ACC112 (cell line): ENCODE measurements at regions not wholly inside any gene's neighbourhood (a gene's known extent, or its start where the extent isn't known, plus 50 kb on each side); places are given as distances from the start of the nearest gene placed in this dataset.

Experiments used
- H2AFZ ChIP-seq: fragments of 200-600 bp; sonication (generic); one replicate; pipeline ENCODE4 v1.6.0; 2017; ENCODE audit warnings: antibody characterized with exemption, low read length; ENCODE audit not compliant: unreplicated experiment
- H3K27ac ChIP-seq: fragments of 200-600 bp; sonication (generic); 2 replicates; pipeline ENCODE4 v1.5.1; 2014; ENCODE audit warnings: low read depth, mild to moderate bottlenecking, antibody characterized with exemption, low read length, moderate library complexity
- H3K27me3 ChIP-seq: fragments of 200-600 bp; sonication (generic); 2 replicates; pipeline ENCODE4 v1.6.1; 2014; ENCODE audit warnings: mild to moderate bottlenecking, antibody characterized with exemption, low read length, moderate library complexity, mixed read lengths; ENCODE audit not compliant: insufficient read depth
- H3K36me3 ChIP-seq: fragments of 200-600 bp; sonication (generic); 2 replicates; pipeline ENCODE4 v1.6.1; 2016; ENCODE audit warnings: mild to moderate bottlenecking, antibody characterized with exemption, low read length, moderate library complexity, mixed read lengths; ENCODE audit not compliant: insufficient read depth
- H3K4me1 ChIP-seq: fragments of 200-600 bp; sonication (generic); one replicate; pipeline ENCODE4 v1.6.1; 2016; ENCODE audit warnings: low read length, mixed read lengths; ENCODE audit not compliant: insufficient read depth, unreplicated experiment, control insufficient read depth
- H3K4me3 ChIP-seq: fragments of 200-600 bp; sonication (generic); 2 replicates; pipeline ENCODE4 v1.5.1; 2014; ENCODE audit warnings: mild to moderate bottlenecking, low read depth, low read length
- H3K79me2 ChIP-seq: fragments of 200-600 bp; sonication (generic); one replicate; pipeline ENCODE4 v1.6.0; 2016; ENCODE audit warnings: low read length; ENCODE audit not compliant: control insufficient read depth, unreplicated experiment, insufficient read depth

DNA sequence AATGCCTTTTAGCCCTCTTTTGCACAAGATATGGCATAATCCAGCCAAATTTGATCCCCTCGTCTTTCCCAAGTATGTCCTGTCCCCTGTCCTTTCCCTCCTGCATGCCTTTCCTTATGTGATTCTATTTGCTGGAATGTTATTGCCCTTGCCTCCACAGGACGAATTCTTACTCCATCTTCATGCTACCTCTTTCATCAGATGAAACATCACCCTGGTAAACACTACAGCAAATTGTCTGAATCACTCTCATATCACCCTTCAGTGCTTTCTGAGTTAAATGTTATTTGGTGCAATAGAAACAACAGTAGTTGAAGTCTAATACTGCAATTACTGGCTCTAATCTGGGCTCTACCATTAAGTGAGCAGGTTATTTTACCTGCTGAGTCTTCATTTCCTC is 52.2 kb upstream of the FAT1 start:
- no peaks in the 10 kb centered on the region for H3K27me3 ChIP-seq

DNA sequence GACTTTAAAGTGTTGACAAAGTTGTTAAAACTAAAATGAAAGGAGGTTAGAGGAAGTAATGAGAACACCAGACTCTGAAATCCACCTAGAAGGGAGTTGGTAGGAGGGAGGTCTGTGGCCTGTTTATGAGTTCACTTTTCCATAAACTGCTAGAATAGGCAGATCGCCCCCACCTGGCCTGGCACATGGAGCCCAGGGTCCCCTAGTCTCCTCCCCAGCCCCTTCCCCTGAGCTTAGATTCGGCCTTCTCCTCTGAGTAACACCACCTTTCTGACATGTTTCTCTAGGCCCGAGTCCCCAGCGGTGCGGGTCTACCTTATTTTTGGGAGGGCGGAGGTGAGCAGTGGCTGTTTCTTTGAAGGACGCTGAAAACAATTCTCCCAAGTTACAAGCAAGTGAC is 54.5 kb upstream of the FAT1 start:
- Histone ChIP-seq H3K79me2 (no peaks in the 10 kb centered on the region), H3K4me1 (peaks cover 5% of the 10 kb centered on the region), H3K27me3 (no peaks in the 10 kb centered on the region), H3K4me3 (no peak overlapping the region), H3K27ac (no peak overlapping the region), H3K36me3 (no peaks in the 10 kb centered on the region), H2AFZ (no peak overlapping the region)

More for the DNA sequence above, 52.2 kb upstream of the FAT1 start:
- no peak overlapping the region for H3K27ac ChIP-seq
- H3K79me2 ChIP-seq: no peaks in the 10 kb centered on the region
- no peak overlapping the region for H2AFZ ChIP-seq
- no peaks in the 10 kb centered on the region for H3K36me3 ChIP-seq
- H3K4me3 ChIP-seq: no peak overlapping the region
- peaks cover 10% of the 10 kb centered on the region for H3K4me1 ChIP-seq

DNA sequence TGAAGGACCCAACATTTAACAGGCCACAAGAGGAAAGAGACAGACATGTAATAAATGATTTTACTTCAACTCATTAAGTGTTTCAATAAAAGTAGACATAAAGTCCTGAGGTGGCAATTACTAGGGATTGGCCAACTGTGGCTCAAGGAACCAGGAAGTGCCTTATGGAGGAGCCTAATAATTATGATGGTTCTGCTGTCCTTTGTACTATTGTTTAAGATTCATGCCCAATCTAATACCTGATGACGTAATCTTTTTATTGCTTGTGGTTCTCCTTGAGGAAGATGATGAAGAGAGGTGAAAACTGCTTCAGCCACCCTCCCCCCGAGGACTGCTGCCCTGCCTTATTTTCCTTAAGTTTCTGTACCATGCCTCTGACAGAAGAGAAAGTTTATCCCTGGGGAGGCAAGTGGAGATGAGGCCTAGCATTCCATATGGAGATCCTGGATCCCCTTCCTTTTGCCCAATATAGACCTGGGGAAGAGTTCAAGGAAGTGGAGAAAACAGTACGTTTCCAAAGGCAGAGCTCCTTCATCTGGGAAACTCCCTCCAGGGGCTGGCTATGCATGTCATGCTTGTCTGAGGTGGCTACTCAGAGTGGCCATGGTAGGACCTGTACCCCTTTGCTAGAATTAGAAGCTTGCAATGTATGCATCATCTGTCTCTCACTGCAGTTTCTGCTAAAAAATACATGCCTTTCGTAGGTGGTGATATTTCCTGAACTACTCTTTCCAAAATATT is 56.8 kb upstream of the FAT1 start:
- peaks cover 5% of the 10 kb centered on the region for H3K4me1 ChIP-seq
- H3K4me3 ChIP-seq: no peak overlapping the region
- H2AFZ ChIP-seq: no peak overlapping the region
- H3K27ac ChIP-seq: no peak overlapping the region
- H3K36me3 ChIP-seq: no peaks in the 10 kb centered on the region
- no peaks in the 10 kb centered on the region for H3K27me3 ChIP-seq
- no peaks in the 10 kb centered on the region for H3K79me2 ChIP-seq

DNA sequence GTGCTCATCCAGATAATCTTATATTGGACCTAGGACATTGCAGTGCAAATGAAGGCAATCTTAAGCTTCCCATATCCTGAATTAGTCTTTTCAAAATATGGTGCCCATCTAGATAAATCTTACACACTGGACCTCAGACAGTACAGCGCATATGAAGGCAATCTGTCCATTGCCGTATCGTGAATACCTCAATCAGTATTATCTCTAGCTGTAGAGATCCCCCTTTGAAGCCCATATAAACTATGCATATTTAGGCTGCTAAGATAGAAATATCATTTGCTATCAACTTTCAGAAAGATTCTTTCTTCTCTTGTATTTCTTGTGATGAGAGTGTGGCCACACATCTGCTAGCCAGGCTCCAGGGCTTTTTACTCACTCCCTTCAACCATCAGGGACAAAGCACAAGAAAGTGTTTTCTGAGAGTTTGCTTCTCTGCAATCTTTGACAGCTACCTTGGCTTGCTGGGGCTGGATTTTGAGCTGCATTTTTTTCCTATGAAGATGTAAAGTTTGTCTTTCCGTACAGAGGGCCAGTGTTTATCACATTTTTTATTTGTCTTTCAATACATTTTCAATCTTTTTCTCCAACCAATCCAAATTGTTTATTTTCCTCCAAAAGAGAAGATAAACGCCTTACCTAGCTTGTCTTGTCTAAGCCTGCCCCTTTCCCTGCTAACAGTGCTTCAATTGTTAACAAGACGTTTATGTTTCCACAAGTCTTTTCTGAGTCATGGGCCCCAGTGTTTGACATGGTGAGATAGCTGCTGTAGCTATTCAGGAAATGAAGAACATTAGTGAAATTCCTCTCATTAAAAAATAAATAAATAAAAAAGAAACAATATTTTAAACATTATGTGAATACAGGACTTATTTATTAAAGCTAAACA is 57.6 kb upstream of the FAT1 start:
- peaks cover 5% of the 10 kb centered on the region for H3K4me1 ChIP-seq
- no peaks in the 10 kb centered on the region for H3K27me3 ChIP-seq
- peak overlapping the region; percentile 42 for H2AFZ ChIP-seq
- H3K36me3 ChIP-seq: no peaks in the 10 kb centered on the region
- no peak overlapping the region for H3K4me3 ChIP-seq
- no peak overlapping the region for H3K27ac ChIP-seq
- H3K79me2 ChIP-seq: no peaks in the 10 kb centered on the region

DNA sequence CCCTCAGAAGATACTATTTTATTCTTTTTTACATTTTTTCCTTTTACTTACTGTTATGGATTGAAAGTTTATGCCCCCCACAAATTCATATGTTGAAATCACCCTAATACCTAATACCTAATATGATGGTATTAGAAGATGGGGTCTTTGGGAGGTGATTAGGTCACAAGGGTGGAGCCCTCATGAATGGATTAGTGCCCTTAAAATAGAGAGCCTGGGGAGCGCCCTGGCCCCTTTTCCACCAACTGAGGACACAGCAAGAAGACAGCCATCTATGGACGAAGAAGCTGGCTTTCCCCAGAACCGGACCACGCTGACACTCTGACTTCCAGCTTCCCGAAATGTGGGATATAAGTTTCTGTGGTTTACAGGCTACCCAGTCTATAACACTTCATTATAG is 58.6 kb upstream of the FAT1 start:
- H3K36me3 ChIP-seq: no peaks in the 10 kb centered on the region
- peaks cover 5% of the 10 kb centered on the region for H3K4me1 ChIP-seq
- H3K4me3 ChIP-seq: no peak overlapping the region
- H3K79me2 ChIP-seq: no peaks in the 10 kb centered on the region
- H3K27ac ChIP-seq: no peak overlapping the region
- no peak overlapping the region for H2AFZ ChIP-seq
- no peaks in the 10 kb centered on the region for H3K27me3 ChIP-seq

DNA sequence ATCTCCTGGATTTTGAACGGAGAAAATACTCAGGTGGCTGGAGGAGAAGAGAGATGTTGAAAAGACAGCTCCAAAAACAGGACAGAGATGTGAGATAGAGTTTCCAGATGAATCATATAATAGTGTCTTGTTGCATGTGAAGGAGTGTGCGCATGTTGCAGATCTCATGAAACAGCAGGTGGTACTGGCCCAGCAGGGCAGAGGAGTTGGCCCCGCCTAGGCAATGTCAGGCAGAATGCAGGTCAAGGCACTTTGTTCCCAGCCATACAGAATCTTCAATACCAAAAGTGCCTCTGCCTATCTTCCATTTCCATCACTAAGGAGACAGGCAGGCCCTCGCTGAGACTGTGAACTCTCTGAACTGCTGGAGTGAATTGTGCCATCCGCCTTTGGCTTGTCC is 63.9 kb upstream of the FAT1 start:
- Histone ChIP-seq H3K4me3 (no peak overlapping the region), H3K79me2 (no peaks in the 10 kb centered on the region), H3K27me3 (no peaks in the 10 kb centered on the region), H3K36me3 (no peaks in the 10 kb centered on the region), H3K27ac (no peak overlapping the region), H2AFZ (no peak overlapping the region), H3K4me1 (no peaks in the 10 kb centered on the region)

DNA sequence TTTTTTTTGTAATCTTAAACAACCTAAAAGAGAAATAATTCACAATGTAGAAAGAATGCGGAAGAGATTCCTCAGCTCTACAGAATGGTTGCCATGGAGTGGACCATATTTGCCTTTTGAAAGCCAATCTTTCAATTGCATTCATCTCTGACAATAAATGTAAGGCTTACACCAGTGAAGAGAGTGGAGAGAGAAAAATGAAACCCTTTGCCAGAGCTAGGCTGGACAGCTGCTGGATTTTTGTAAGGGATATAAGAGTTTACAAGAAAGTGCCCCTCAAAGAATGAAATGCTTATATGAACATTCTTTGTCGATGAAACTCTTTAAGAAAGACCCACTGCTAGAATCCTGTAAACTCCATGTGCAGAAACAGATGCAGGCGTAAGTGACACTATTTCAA is 66.0 kb upstream of the FAT1 start:
- Histone ChIP-seq H3K27ac (no peak overlapping the region), H3K27me3 (no peaks in the 10 kb centered on the region), H3K36me3 (no peaks in the 10 kb centered on the region), H3K79me2 (no peaks in the 10 kb centered on the region), H3K4me3 (no peak overlapping the region), H3K4me1 (no peaks in the 10 kb centered on the region), H2AFZ (no peak overlapping the region)

DNA sequence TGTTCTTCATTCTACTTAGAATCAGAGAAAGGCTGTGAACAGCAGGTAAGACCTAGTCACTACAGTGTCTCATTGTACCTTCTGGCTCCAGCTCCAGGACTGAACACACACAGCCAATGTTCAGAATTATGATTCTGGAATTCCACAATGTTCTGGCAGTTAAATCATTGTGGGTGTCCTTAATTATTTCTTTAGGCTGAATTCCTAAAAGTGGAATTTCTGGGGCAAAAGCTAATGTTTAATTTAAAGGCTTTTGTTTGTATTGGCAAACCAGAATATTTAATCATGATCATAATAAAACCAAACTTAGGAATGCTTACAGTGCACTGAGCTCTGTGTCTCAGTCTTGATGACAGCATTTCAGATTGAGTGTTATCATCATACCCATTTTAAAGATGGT is 67.0 kb upstream of the FAT1 start:
- no peaks in the 10 kb centered on the region for H3K36me3 ChIP-seq

DNA sequence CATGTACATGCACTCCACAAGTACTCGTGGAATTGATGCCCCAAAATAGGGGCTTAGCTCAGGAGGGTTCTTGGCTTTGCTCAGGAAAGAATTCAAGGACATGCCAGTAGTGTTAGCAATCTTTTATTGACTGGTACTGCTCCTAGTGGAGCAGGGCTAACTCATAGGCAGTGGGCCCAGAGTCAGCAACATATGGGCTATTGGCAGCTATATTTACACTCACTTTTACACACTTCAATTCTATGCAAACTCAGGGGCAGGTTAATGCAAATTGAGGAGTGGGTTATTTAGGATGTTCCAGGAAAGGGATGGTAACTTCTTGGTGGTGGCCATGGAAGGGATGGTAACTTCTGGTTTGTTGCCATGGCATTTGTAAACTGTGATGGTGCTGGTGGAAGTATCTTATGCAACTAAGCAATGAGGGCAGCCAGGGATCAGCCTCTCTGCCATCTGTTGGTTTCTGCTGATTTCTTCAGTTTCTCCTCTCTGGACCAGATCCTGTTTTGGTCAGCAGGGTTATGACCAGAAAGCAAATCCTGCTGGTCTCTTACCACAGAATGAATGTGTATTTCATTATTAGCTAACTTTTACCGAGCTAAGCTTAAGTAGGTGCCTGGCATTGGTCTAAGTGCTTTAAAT is 69.2 kb upstream of the FAT1 start:
- Histone ChIP-seq H3K4me1 (no peaks in the 10 kb centered on the region), H3K27me3 (no peaks in the 10 kb centered on the region), H3K36me3 (no peaks in the 10 kb centered on the region), H3K79me2 (no peaks in the 10 kb centered on the region), H3K27ac (no peak overlapping the region), H3K4me3 (no peak overlapping the region), H2AFZ (no peak overlapping the region)

More for the DNA sequence above, 67.0 kb upstream of the FAT1 start:
- Histone ChIP-seq H3K27me3 (no peaks in the 10 kb centered on the region), H3K79me2 (no peaks in the 10 kb centered on the region), H3K4me1 (no peaks in the 10 kb centered on the region), H3K27ac (no peak overlapping the region), H3K4me3 (no peak overlapping the region), H2AFZ (no peak overlapping the region)

DNA sequence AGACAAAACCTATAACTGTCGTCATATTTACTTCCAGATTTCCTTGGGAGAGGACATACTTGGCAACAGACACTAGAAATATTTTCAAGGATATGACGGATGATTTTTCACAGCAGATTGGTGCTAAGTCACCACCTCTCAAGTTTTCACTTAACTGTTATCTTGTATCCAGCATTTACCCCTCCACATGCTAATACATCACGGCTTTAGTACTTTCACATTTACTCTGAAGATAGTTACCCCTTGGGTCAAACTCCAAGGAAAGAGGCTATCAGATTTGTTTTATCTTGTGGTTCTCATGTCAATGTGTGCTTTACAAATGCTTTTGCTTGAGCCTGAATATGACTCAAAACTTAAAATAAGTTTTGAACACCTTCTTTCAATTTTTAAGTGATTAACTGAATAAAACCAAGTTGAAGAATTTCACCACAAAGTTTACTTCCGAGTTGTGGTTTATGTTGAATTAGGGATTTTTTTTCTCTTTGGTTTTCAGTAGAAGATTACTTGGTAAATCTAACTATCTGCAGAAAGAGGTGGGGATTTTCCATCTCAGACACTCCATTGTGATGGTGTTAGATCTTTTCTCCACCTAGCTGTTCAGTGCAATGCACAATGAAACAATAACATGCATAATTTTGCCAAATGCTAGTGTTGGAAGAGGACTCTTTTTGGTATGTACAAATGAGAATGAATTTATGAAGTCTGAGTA is 75.4 kb upstream of the FAT1 start:
- Histone ChIP-seq H3K27me3 (no peaks in the 10 kb centered on the region), H3K4me3 (peak overlapping the region; percentile 23), H3K27ac (no peak overlapping the region), H2AFZ (peak overlapping the region; percentile 39), H3K4me1 (peaks cover 3% of the 10 kb centered on the region), H3K36me3 (no peaks in the 10 kb centered on the region), H3K79me2 (no peaks in the 10 kb centered on the region)
